HFFc6 (cell line): ENCODE measurements at regions not wholly inside any gene's neighbourhood (a gene's known extent, or its start where the extent isn't known, plus 50 kb on each side); places are given as distances from the start of the nearest gene placed in this dataset.

Source experiments
- DNase-seq: peaks from one replicate; pipeline ENCODE4 v3.0.0-alpha.2; 2018
- H3K27ac Mint-ChIP-seq: 2 replicates; pipeline ENCODE4 v1.8.0; 2020; ENCODE audit warnings: mild to moderate bottlenecking, mixed read lengths
- H3K27me3 Mint-ChIP-seq: 2 replicates; pipeline ENCODE4 v1.8.0; 2021; ENCODE audit warnings: mild to moderate bottlenecking, moderate library complexity, mixed read lengths; ENCODE audit not compliant: insufficient read depth
- H3K36me3 Mint-ChIP-seq: 2 replicates; pipeline ENCODE4 v1.8.0; 2021; ENCODE audit warnings: low read depth, mixed read lengths
- H3K4me1 Mint-ChIP-seq: 2 replicates; pipeline ENCODE4 v1.8.0; 2020; ENCODE audit warnings: low read depth, mixed read lengths
- H3K4me3 Mint-ChIP-seq: 2 replicates; pipeline ENCODE4 v1.8.0; 2020; ENCODE audit warnings: mild to moderate bottlenecking, moderate library complexity, mixed read lengths
- H3K9me3 Mint-ChIP-seq: 2 replicates; pipeline ENCODE4 v1.8.0; 2020; ENCODE audit warnings: mild to moderate bottlenecking, mixed read lengths
- CTCF ChIP-seq: fragments of 200-600 bp; sonication (generic); IDR thresholded peaks from 2 replicates; pipeline ENCODE4 v1.5.0; 2021; ENCODE audit warnings: antibody characterized with exemption, mild to moderate bottlenecking

GRCh38 chr2:22812065-22812680 lies 572.8 kb upstream of the KLHL29 start:
- Mint-ChIP-seq H3K27me3 (no peaks in the 10 kb centered on the region; the same call in 1 of the 2 replicates), H3K4me1 (no peaks in the 10 kb centered on the region), H3K36me3 (no peaks in the 10 kb centered on the region), H3K9me3 (peaks cover 44% of the 10 kb centered on the region), H3K27ac (no peak overlapping the region), H3K4me3 (no peak overlapping the region)
- DNase-seq, result no peak
- TF ChIP-seq CTCF, result no peak

GRCh38 chr2:22817197-22817596 lies 567.8 kb upstream of the KLHL29 start:
- peaks cover 32% of the 10 kb centered on the region for H3K9me3 Mint-ChIP-seq
- no peak for DNase-seq
- no peak for TF ChIP-seq CTCF

GRCh38 chr2:22821458-22821857 lies 563.5 kb upstream of the KLHL29 start:
- H3K36me3 Mint-ChIP-seq, result no peaks in the 10 kb centered on the region; the same call in 1 of the 2 replicates
- TF ChIP-seq CTCF, result no peak
- H3K4me3 Mint-ChIP-seq, result no peak overlapping the region
- H3K9me3 Mint-ChIP-seq, result peaks cover 31% of the 10 kb centered on the region
- H3K27me3 Mint-ChIP-seq, result no peaks in the 10 kb centered on the region; the same call in 1 of the 2 replicates
- no peak overlapping the region for H3K27ac Mint-ChIP-seq
- no peak for DNase-seq
- H3K4me1 Mint-ChIP-seq, result no peaks in the 10 kb centered on the region

More at GRCh38 chr2:22817197-22817596, 567.8 kb upstream of the KLHL29 start:
- Mint-ChIP-seq H3K27ac (no peak overlapping the region), H3K36me3 (no peaks in the 10 kb centered on the region; the same call in 1 of the 2 replicates), H3K4me3 (no peak overlapping the region), H3K27me3 (no peaks in the 10 kb centered on the region; the same call in 1 of the 2 replicates), H3K4me1 (no peaks in the 10 kb centered on the region)

- peaks cover 34% of the 10 kb centered on the region for H3K9me3 Mint-ChIP-seq
- no peaks in the 10 kb centered on the region; the same call in 1 of the 2 replicates for H3K36me3 Mint-ChIP-seq
- no peak for TF ChIP-seq CTCF
- no peaks in the 10 kb centered on the region; the same call in 1 of the 2 replicates for H3K27me3 Mint-ChIP-seq
- H3K27ac Mint-ChIP-seq, result no peak overlapping the region
- no peaks in the 10 kb centered on the region for H3K4me1 Mint-ChIP-seq
- DNase-seq, result no peak
- H3K4me3 Mint-ChIP-seq, result no peak overlapping the region
Measured at GRCh38 chr2:22822835-22823234, 562.1 kb upstream of the KLHL29 start.

GRCh38 chr2:22824618-22825017 lies 560.4 kb upstream of the KLHL29 start:
- no peak for DNase-seq
- TF ChIP-seq CTCF, result no peak
- H3K9me3 Mint-ChIP-seq, result peaks cover 41% of the 10 kb centered on the region
- no peaks in the 10 kb centered on the region; the same call in 1 of the 2 replicates for H3K36me3 Mint-ChIP-seq
- no peak overlapping the region for H3K27ac Mint-ChIP-seq
- H3K27me3 Mint-ChIP-seq, result peaks cover 2% of the 10 kb centered on the region
- H3K4me3 Mint-ChIP-seq, result no peak overlapping the region
- no peaks in the 10 kb centered on the region for H3K4me1 Mint-ChIP-seq
